Germinal center (tissue), 1 donor: ENCODE measurements at regions not wholly inside any gene's neighbourhood (a gene's known extent, or its start where the extent isn't known, plus 50 kb on each side); places are given as distances from the start of the nearest gene placed in this dataset.
"Not testable (repeated sequence)": the region's sequence is repeated elsewhere in the genome, so short reads cannot be mapped to it uniquely, and the experiment has no call there.

Experiments used
- DNase-seq: peaks from one replicate; pipeline ENCODE4 v3.0.0; 2012; ENCODE audit warnings: mixed read lengths, low spot score

GRCh38 chr4:111031001-111031579 lies 408.2 kb upstream of the PITX2 start:
- DNase-seq: no peak

DNA sequence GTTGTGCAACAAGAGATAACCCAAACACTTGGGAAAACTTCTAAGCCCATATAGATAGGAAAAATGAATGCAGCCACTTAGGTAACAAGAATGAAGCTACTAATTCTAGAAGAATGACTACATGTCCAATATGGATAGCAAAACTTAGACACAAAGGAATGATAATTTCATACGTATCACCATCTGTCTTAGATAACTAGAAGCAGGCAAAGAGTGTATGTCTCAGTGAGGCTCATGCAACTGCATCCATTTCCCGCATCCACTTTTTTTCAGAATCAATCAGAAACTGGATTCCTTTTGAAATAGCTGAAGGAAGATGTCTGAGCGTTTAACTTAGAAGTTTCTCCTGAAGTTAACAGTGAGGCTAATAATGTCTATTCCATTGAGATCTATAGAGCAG lies 408.7 kb upstream of the PITX2 start:
- DNase-seq: no peak

- no peak for DNase-seq
These were observed 414.9 kb upstream of the PITX2 start for GRCh38 chr4:111037591-111038360.

- DNase-seq: no peak
These were observed 418.0 kb upstream of the PITX2 start for GRCh38 chr4:111040904-111041303.

DNA sequence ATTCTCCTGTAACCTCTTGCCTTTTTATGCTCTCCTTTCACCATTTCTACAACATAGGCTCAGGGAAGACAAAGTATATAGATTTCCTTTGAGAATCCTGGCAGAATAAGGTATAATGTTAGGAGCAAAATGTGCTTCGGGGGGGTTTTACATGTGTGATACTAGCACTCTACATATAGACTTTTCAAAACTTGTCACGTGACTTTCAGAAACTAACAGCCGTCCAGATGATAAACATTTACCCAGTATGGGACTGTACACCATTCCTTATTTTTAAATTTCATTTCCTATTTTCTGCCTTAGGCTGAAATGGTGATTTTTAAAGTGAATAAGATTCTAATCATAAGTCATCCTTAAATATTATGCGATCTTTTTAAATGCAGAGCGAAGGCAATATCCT lies 420.4 kb upstream of the PITX2 start:
- no peak for DNase-seq

- DNase-seq: no peak
These were observed 423.1 kb upstream of the PITX2 start for GRCh38 chr4:111045992-111046391.

DNA sequence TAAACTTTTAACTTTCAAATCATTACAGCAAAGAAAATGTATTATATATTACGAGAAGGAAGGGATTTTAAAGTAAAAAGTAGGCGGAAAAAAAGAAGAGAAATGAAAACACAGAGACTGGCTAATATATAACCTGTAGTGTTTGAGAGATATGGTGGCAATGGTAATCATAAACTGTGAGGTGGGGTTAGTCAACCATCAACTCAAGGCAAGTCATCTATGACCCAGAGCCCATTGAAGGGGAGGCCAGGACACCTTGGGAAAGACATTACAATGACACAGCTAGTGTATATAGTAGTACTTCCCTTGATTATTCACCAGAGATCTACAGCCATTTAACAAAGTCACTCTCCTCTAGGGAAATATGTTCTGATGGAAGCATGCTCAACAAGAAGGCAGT lies 423.9 kb upstream of the PITX2 start:
- no peak for DNase-seq

DNA sequence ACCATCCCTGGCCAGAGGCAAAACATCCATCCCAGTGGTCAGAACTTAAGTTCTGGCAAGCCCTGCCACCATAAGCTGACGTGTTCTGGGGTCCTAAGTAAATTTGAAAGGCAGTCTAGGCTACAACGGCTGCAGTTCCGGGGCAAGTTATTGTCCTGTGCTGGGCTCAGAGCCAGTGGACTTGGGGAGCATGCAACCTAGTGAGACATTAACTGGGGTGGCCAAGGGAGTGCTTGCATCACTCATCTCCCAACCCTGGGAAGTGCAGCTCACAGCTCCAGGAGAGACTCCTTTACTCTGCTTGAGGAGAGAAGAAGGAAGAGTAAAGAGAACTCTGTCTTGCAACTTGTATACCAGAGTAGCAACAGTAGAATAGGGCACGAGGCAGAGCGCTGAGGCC lies 425.4 kb upstream of the PITX2 start:
- no peak for DNase-seq

- no peak for DNase-seq
These were observed 441.6 kb upstream of the PITX2 start for GRCh38 chr4:111064342-111064993.

DNA sequence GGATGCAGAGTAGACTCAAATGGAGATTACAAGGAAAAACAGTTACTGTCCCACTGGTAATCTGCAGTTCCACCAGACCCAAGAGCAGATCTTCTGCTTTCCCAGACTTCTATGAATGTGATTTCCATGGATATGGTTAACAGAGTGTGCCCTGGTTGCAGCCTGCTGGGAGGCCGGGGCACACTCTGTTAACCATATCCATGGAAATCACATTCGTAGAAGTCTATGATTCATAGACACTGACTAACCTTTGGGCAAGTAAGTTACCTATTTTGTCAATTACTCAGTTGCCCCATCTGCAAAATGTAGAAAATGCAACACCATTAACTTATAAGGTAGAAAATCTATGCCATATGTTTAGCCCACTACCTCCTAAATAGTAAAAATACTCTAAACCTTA lies 443.1 kb upstream of the PITX2 start:
- no peak for DNase-seq

GRCh38 chr4:111066447-111066846 lies 443.6 kb upstream of the PITX2 start:
- DNase-seq: no peak

DNA sequence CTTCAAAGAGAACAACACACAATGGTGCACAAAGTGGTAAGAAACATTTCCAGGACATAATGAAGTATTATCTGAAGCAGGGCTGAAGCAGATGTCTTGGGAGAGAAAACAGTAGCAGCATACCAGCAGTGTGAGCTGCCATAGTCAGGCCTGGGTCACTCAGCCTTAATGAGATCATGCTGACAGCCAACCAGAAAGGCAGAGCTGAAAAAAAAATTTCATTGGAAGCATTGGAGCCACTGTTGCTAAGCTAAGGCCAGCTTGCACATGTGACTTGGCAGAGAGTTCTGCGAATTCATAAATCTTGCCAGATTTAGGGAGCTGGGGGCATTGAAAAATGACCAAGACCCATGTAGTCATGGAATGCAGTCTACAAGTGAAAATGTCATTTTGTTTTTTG lies 444.0 kb upstream of the PITX2 start:
- no peak for DNase-seq

- DNase-seq: no peak
These were observed 446.0 kb upstream of the PITX2 start for GRCh38 chr4:111068883-111069282.

GRCh38 chr4:111070390-111070789 lies 447.5 kb upstream of the PITX2 start:
- DNase-seq: no peak

- no peak for DNase-seq
These were observed 451.7 kb upstream of the PITX2 start for GRCh38 chr4:111074523-111075114.

DNA sequence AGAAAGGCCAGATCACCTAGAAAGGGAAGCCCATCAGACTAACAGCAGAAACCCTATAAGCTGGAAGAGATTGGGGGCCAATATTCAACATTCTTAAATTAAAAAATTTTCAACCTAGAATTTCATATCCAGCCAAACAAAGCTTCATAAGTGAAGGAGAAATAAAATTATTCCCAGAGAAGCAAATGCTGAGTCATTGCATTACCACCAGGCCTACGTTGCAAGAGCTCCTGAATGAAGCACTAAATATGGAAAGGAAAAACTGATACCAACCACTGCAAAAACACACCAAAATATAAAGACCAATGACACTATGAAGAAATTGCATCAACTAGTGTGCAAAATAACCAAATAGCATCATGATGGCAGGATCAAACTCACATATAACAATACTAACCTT lies 453.4 kb upstream of the PITX2 start:
- not testable (repeated sequence) for DNase-seq

DNA sequence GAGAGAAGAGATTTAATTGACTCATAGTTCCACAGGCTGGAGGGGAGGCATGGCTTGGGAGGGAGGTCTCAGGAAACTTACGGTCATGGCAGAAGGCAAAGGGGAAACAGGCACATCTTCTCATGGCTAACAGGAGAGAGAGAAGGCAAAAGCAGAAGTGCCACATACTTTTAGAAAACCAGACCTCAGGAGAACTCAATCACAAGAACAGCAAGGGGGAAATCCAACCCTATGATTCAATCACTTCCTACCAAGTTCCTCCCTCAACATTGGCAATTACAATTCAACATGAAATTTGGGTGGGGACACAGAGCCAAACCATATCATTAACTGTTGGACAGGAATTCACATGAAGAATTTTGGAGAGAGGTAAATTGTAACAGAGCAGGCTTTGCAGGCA lies 485.3 kb upstream of the PITX2 start:
- DNase-seq: no peak

GRCh38 chr4:111113591-111113990 lies 490.7 kb upstream of the PITX2 start:
- DNase-seq: no peak

- no peak for DNase-seq
These were observed 493.0 kb upstream of the PITX2 start for GRCh38 chr4:111115881-111116280.

DNA sequence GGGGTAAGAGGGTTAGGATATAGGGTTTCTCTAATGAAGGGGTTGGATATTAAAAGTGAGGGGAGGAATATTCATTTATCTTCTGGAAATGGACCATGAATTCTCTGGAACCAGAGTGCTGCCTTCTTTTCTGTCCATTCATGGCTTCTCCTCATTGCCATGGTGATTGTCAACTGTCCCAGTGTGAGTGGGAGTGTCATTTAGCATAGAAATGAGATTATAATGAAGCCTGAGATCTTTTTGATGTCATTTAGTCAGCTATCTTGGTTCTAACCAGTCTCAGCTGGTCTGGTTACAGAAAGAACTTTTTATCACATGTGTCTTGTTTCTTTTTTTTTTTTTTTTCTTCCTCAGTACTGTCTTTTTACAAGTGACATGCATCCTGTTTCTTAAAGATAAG lies 497.3 kb upstream of the PITX2 start:
- DNase-seq: no peak

DNA sequence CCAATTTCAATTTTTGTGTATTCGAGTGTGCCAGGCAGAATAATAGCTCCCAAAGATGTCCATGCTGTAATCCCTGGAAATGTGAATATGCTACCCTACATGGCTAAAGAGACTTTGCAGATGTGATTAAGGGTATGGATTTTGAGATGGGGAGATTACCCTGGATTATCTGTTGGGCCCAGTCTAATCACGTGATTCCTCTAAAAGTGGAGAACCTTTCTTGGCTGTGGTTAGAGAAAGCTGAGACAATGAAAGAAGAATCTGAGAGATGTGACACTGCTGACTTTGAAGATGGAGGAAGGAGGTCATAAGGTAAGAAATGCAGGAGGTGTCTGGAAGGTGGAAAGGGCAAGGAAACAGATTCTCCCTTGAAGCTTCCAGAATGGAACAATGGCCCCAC lies 503.5 kb upstream of the PITX2 start:
- DNase-seq: no peak

GRCh38 chr4:111127841-111128240 lies 505.0 kb upstream of the PITX2 start:
- DNase-seq: no peak

DNA sequence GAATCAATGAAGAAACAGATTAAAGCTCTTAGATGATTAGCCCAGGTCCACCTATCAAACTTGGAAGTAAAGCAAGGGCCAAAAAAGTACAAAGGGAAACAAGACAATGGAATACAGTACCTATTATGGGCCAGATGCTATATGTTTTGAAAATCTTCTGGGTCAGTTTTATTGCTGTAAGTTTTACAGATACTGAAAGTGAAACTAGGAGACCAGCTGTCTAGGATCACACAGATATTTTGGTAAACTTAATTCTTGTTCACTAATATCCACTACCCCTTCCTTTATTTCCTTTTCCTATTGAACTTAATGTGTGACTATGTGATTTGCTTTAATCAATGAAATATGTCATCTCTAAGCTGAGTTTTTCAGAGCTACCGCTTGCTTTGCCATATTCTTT lies 505.4 kb upstream of the PITX2 start:
- DNase-seq: no peak
